Upper lobe of left lung (tissue), 6 donors: ENCODE measurements at regions not wholly inside any gene's neighbourhood (a gene's known extent, or its start where the extent isn't known, plus 50 kb on each side); places are given as distances from the start of the nearest gene placed in this dataset.
"Not testable (repeated sequence)": the region's sequence is repeated elsewhere in the genome, so short reads cannot be mapped to it uniquely, and the experiment has no call there.

Experiments
- ATAC-seq, 2 donors: fragments of 200-7000 bp; cut with Tn5 transposase; one replicate each; pipeline ENCODE4 v1.9.1; 2022; ENCODE audit warnings: mild to moderate bottlenecking in 2 of 2, moderate library complexity in 2 of 2; ENCODE audit not compliant: low FRiP score in 2 of 2
- DNase-seq, 2 donors: peaks; one replicate each; pipeline ENCODE4 v3.0.0-alpha.2; 2019 to 2020
- H3K27ac ChIP-seq, 4 donors: fragments of 200-600 bp; sonication (generic); one replicate each; pipeline ENCODE4 v1.5.1; 2016 to 2019
- H3K27me3 ChIP-seq, 4 donors: fragments of 200-600 bp; sonication (generic); one replicate each; pipeline ENCODE4 v1.5.1; 2017 to 2019
- H3K36me3 ChIP-seq, 4 donors: fragments of 200-600 bp; sonication (generic); one replicate each; pipeline ENCODE4 v1.5.1; 2016 to 2019
- H3K4me1 ChIP-seq, 4 donors: fragments of 200-600 bp; sonication (generic); one replicate each; pipeline ENCODE4 v1.5.1; 2018 to 2019
- H3K4me3 ChIP-seq, 4 donors: fragments of 200-600 bp; sonication (generic); one replicate each; pipeline ENCODE4 v1.5.1; 2017 to 2019; ENCODE audit warnings: mild to moderate bottlenecking in 2 of 4, moderate library complexity in 1 of 4
- H3K9me3 ChIP-seq, 4 donors: fragments of 200-600 bp; sonication (generic); one replicate each; pipeline ENCODE4 v1.5.1; 2018 to 2019
- CTCF ChIP-seq, 6 experiments: fragments of 450-650 bp in 4 of 6; fragments of 200-600 bp in 2 of 6; sonication (generic) in 2 of 6; IDR thresholded peaks; one replicate each; pipeline ENCODE4 v1.5.1; 2016 to 2019; ENCODE audit warnings: antibody characterized with exemption in 6 of 6
- EP300 ChIP-seq, 4 donors: sonication (generic); formaldehyde crosslinking; IDR thresholded peaks; one replicate each; pipeline ENCODE4 v1.5.1; 2017; ENCODE audit warnings: antibody characterized with exemption in 4 of 4, control low read depth in 2 of 4
- POLR2A ChIP-seq, 4 donors: fragments of 450-650 bp; IDR thresholded peaks; one replicate each; pipeline ENCODE4 v1.5.1; 2016 to 2017; ENCODE audit warnings: antibody characterized with exemption in 4 of 4, mild to moderate bottlenecking in 2 of 4
- POLR2AphosphoS5 ChIP-seq, 2 donors: sonication (generic); formaldehyde crosslinking; IDR thresholded peaks; one replicate each; pipeline ENCODE4 v1.5.1; 2017; ENCODE audit warnings: antibody characterized with exemption in 2 of 2
- WGBS, 2 donors: methylation state at CpG; one replicate each; pipeline ENCODE4 v1.1.5; 2017 to 2018; 5-methylcytosine and 5-hydroxymethylcytosine counted together
- donor health status: DM: no; HTN: no; CAD: no; lungs with moderate emphysema.
- donor health status: DM: no; HTN: yes; CAD: no; lungs with severe emphysema.

- Histone ChIP-seq H3K4me3 (no peak overlapping the region), H3K9me3 (no peaks in the 10 kb centered on the region), H3K4me1 (no peaks in the 10 kb centered on the region), H3K36me3 (no peaks in the 10 kb centered on the region), H3K27me3 (no peaks in the 10 kb centered on the region), H3K27ac (no peak overlapping the region)
- 46 to 65% methylated on average over 2 of the region's 2 CpGs for WGBS, 2 donors
- ATAC-seq = no peak
- TF ChIP-seq POLR2A (IDR thresholded peaks at IDR 0.05) (no peak), POLR2AphosphoS5 (IDR thresholded peaks at IDR 0.05) (no peak), CTCF (IDR thresholded peaks at IDR 0.05) (no peak), EP300 (IDR thresholded peaks at IDR 0.05) (no peak)
- DNase-seq = no peak
Observed at GRCh38 chr9:18061856-18062255, 412.1 kb upstream of the ADAMTSL1 start.

GRCh38 chr9:18063856-18064390, 410.0 kb upstream of the ADAMTSL1 start:
- TF ChIP-seq CTCF (IDR thresholded peaks at IDR 0.05) (no peak), POLR2A (IDR thresholded peaks at IDR 0.05) (no peak), EP300 (IDR thresholded peaks at IDR 0.05) (no peak), POLR2AphosphoS5 (IDR thresholded peaks at IDR 0.05) (no peak)
- Histone ChIP-seq H3K27me3 (no peaks in the 10 kb centered on the region), H3K36me3 (no peaks in the 10 kb centered on the region), H3K4me3 (no peak overlapping the region), H3K27ac (no peak overlapping the region), H3K4me1 (no peaks in the 10 kb centered on the region), H3K9me3 (no peaks in the 10 kb centered on the region)
- ATAC-seq (no peak), DNase-seq (no peak)
- WGBS, 2 donors = 59 to 60% methylated on average over 6 of the region's 6 CpGs

GRCh38 chr9:18066608-18067007, 407.3 kb upstream of the ADAMTSL1 start:
- H3K4me1 ChIP-seq, H3K27ac ChIP-seq, H3K9me3 ChIP-seq, H3K4me3 ChIP-seq, H3K27me3 ChIP-seq, DNase-seq, ATAC-seq, H3K36me3 ChIP-seq: not testable (repeated sequence)
- WGBS, 2 donors = 92 to 95% methylated on average over 2 of the region's 2 CpGs

GRCh38 chr9:18067548-18068120, 406.3 kb upstream of the ADAMTSL1 start:
- no peak for TF ChIP-seq CTCF (IDR thresholded peaks at IDR 0.05)
- no peak for TF ChIP-seq POLR2AphosphoS5 (IDR thresholded peaks at IDR 0.05)
- no peak for TF ChIP-seq POLR2A (IDR thresholded peaks at IDR 0.05)
- no peak for TF ChIP-seq EP300 (IDR thresholded peaks at IDR 0.05)
- Histone ChIP-seq H3K9me3 (no peaks in the 10 kb centered on the region), H3K27me3 (no peaks in the 10 kb centered on the region), H3K4me3 (no peak overlapping the region), H3K4me1 (no peaks in the 10 kb centered on the region), H3K27ac (no peak overlapping the region), H3K36me3 (no peaks in the 10 kb centered on the region)
- ATAC-seq (no peak), DNase-seq (no peak)
- WGBS, 2 donors = 84 to 85% methylated on average over 6 of the region's 6 CpGs

- H3K27ac ChIP-seq = no peak overlapping the region
- DNase-seq (no peak), ATAC-seq (no peak)
- TF ChIP-seq EP300 (IDR thresholded peaks at IDR 0.05) (no peak), POLR2AphosphoS5 (IDR thresholded peaks at IDR 0.05) (no peak), POLR2A (IDR thresholded peaks at IDR 0.05) (no peak), CTCF (IDR thresholded peaks at IDR 0.05) (no peak)
- H3K27me3 ChIP-seq = no peaks in the 10 kb centered on the region
- H3K36me3 ChIP-seq = no peaks in the 10 kb centered on the region
- H3K9me3 ChIP-seq = no peaks in the 10 kb centered on the region
- no peak overlapping the region for H3K4me3 ChIP-seq
- no peaks in the 10 kb centered on the region for H3K4me1 ChIP-seq
- WGBS, 2 donors = 78 to 85% methylated on average over 3 of the region's 3 CpGs
Observed at GRCh38 chr9:18068900-18069299, 405.1 kb upstream of the ADAMTSL1 start.
